ENCODE measurements at regions not wholly inside any gene's neighbourhood (a gene's known extent, or its start where the extent isn't known, plus 50 kb on each side); places are given as distances from the start of the nearest gene placed in this dataset.
"Not testable (repeated sequence)": the region's sequence is repeated elsewhere in the genome, so short reads cannot be mapped to it uniquely, and the experiment has no call there.

GRCh38 chr16:9345880-9346279, 254.4 kb downstream of the HAPSTR1 start:
- DNase-seq (ENCODE audit: extremely low read depth, low read depth) = no peak
- TF ChIP-seq CTCF (IDR thresholded peaks at IDR 0.05; ENCODE audit: low read depth, low read length) = no peak

GRCh38 chr16:9348912-9349311, 257.5 kb downstream of the HAPSTR1 start:
- TF ChIP-seq CTCF (IDR thresholded peaks at IDR 0.05; ENCODE audit: low read depth, low read length) = no peak
- no peak for DNase-seq (ENCODE audit: extremely low read depth, low read depth)

GRCh38 chr16:9349373-9349960, 258.0 kb downstream of the HAPSTR1 start:
- DNase-seq (ENCODE audit: extremely low read depth, low read depth) = not testable (repeated sequence)

- not testable (repeated sequence) for DNase-seq (ENCODE audit: extremely low read depth, low read depth)
Measured at GRCh38 chr16:9350119-9350799, 258.8 kb downstream of the HAPSTR1 start.

GRCh38 chr16:9351440-9351839, 260.0 kb downstream of the HAPSTR1 start:
- no peak for DNase-seq (ENCODE audit: extremely low read depth, low read depth)

GRCh38 chr16:9351841-9352434, 260.5 kb downstream of the HAPSTR1 start:
- no peak for DNase-seq (ENCODE audit: extremely low read depth, low read depth)
- TF ChIP-seq CTCF (IDR thresholded peaks at IDR 0.05; ENCODE audit: low read depth, low read length) = no peak

More at GRCh38 chr16:9351440-9351839, 260.0 kb downstream of the HAPSTR1 start:
- TF ChIP-seq CTCF (IDR thresholded peaks at IDR 0.05; ENCODE audit: low read depth, low read length) = no peak

- DNase-seq (ENCODE audit: extremely low read depth, low read depth) = no peak
- no peak for TF ChIP-seq CTCF (IDR thresholded peaks at IDR 0.05; ENCODE audit: low read depth, low read length)
Measured at GRCh38 chr16:9357829-9358228, 266.4 kb downstream of the HAPSTR1 start.

- no peak for DNase-seq (ENCODE audit: extremely low read depth, low read depth)
- no peak for TF ChIP-seq CTCF (IDR thresholded peaks at IDR 0.05; ENCODE audit: low read depth, low read length)
Measured at GRCh38 chr16:9360075-9360474, 268.6 kb downstream of the HAPSTR1 start.
